H1 (cell line): ENCODE measurements at regions not wholly inside any gene's neighbourhood (a gene's known extent, or its start where the extent isn't known, plus 50 kb on each side); places are given as distances from the start of the nearest gene placed in this dataset.

Source experiments
- CTCF ChIA-PET: fragments of 300-600 bp; sonication (Branson Sonifier 250); formaldehyde crosslinking; loops from one replicate; lab custom pipeline; 2021; ENCODE audit not compliant: partially characterized antibody; lab: Charles Lee
- POLR2A ChIA-PET: fragments of 300-600 bp; sonication (Branson Sonifier 250); formaldehyde crosslinking; loops from one replicate; lab custom pipeline; 2021; ENCODE audit warnings: inconsistent platforms; ENCODE audit not compliant: partially characterized antibody; lab: Charles Lee
- DNase-seq, 2 experiments: peaks; one replicate each; pipeline versions ENCODE4 v3.0.0 to v3.0.0-alpha.2; 2010 to 2022; ENCODE audit warnings: low spot score in 2 of 2, low read depth in 1 of 2, mixed read lengths in 1 of 2
- FAIRE-seq: peaks from 2 replicates; lab custom pipeline; 2011; peaks lifted over from hg19 to GRCh38; lab: Jason Lieb, UNC
- H2AFZ ChIP-seq: 2 replicates; pipeline ENCODE4 v1.8.1; 2012; ENCODE audit warnings: low read length, inconsistent platforms
- H2AK5ac ChIP-seq: 2 replicates; pipeline ENCODE4 v1.6.1; 2013; ENCODE audit warnings: low read depth, low read length
- H2BK120ac ChIP-seq: replicated peaks from 2 replicates; pipeline ENCODE3; 2013; ENCODE audit warnings: low read depth, low read length, inconsistent platforms
- H2BK12ac ChIP-seq: 2 replicates; pipeline ENCODE4 v1.6.1; 2013; ENCODE audit warnings: low read depth, low read length
- H2BK15ac ChIP-seq: 2 replicates; pipeline ENCODE4 v1.6.1; 2013; ENCODE audit warnings: low read length
- H2BK20ac ChIP-seq: 2 replicates; pipeline ENCODE4 v1.6.1; 2013; ENCODE audit warnings: low read length
- H2BK5ac ChIP-seq: 2 replicates; pipeline ENCODE4 v1.6.1; 2013; ENCODE audit warnings: low read depth, low read length
- H3K14ac ChIP-seq: 2 replicates; pipeline ENCODE4 v1.6.1; 2013; ENCODE audit warnings: inconsistent platforms; ENCODE audit not compliant: insufficient read length
- H3K18ac ChIP-seq: 2 replicates; pipeline ENCODE4 v1.6.1; 2013; ENCODE audit warnings: low read length; ENCODE audit errors: extremely low read depth
- H3K23ac ChIP-seq: 2 replicates; pipeline ENCODE4 v1.6.1; 2013; ENCODE audit warnings: inconsistent platforms; ENCODE audit not compliant: insufficient read length
- H3K23me2 ChIP-seq: 2 replicates; pipeline ENCODE4 v1.6.1; 2013; ENCODE audit warnings: low read depth, low read length
- H3K27ac ChIP-seq: 2 replicates; pipeline ENCODE4 v1.6.1; 2011; ENCODE audit warnings: low read depth, low read length, inconsistent platforms
- H3K27me3 ChIP-seq, 4 experiments: replicated peaks in 1 of 4; 1 replicate in 1 of 4; 2 replicates in 3 of 4; pipeline versions ENCODE4 v1.6.1 to v1.8.1; 2011 to 2013; ENCODE audit warnings: low read length in 3 of 4, mild to moderate bottlenecking in 3 of 4, inconsistent platforms in 2 of 4, mixed read lengths in 2 of 4, moderate library complexity in 1 of 4; ENCODE audit not compliant: control insufficient read depth in 3 of 4, insufficient read depth in 3 of 4; ENCODE audit errors: extremely low read depth in 1 of 4
- H3K36me3 ChIP-seq, 4 experiments: 2 replicates each; pipeline versions ENCODE4 v1.6.1 to v1.8.1; 2011 to 2013; ENCODE audit warnings: mild to moderate bottlenecking in 4 of 4, low read length in 3 of 4, moderate library complexity in 2 of 4, control low read depth in 1 of 4, inconsistent platforms in 1 of 4; ENCODE audit not compliant: insufficient read depth in 4 of 4, control insufficient read depth in 2 of 4
- H3K4ac ChIP-seq: replicated peaks from 2 replicates; pipeline ENCODE3; 2013; ENCODE audit warnings: low read length, low read depth, mixed read lengths, inconsistent platforms; ENCODE audit not compliant: insufficient read length
- H3K4me1 ChIP-seq, 4 experiments: replicated peaks in 1 of 4; 1 replicate in 1 of 4; 2 replicates in 3 of 4; pipeline versions ENCODE4 v1.6.1 to v1.8.1; 2011 to 2013; ENCODE audit warnings: low read length in 3 of 4, inconsistent platforms in 2 of 4, mixed read lengths in 1 of 4; ENCODE audit not compliant: insufficient read depth in 4 of 4, control insufficient read depth in 3 of 4
- H3K4me2 ChIP-seq, 2 experiments: 2 replicates each; pipeline versions ENCODE4 v1.6.1 to v1.8.1; 2011 to 2013; ENCODE audit warnings: low read depth in 2 of 2, low read length in 2 of 2, control low read depth in 1 of 2, inconsistent platforms in 1 of 2, mild to moderate bottlenecking in 1 of 2; ENCODE audit not compliant: insufficient read depth in 1 of 2
- H3K4me3 ChIP-seq, 4 experiments: fragments of 200-600, 300-600 bp in 1 of 4; sonication (generic), shearing (Covaris generic), sonication (Bioruptor Twin) in 1 of 4; 2 replicates each; pipeline versions ENCODE4 v1.5.1 to v1.8.1; 2011 to 2016; ENCODE audit warnings: low read length in 4 of 4, low read depth in 3 of 4, control low read depth in 2 of 4, inconsistent platforms in 2 of 4, mild to moderate bottlenecking in 2 of 4, mixed read lengths in 1 of 4, moderate library complexity in 1 of 4; ENCODE audit not compliant: insufficient read depth in 2 of 4; ENCODE audit errors: extremely low read depth in 1 of 4
- H3K56ac ChIP-seq: replicated peaks from 2 replicates; pipeline ENCODE3; 2013; ENCODE audit warnings: low read depth, mild to moderate bottlenecking, mixed read lengths, low read length, inconsistent platforms; ENCODE audit not compliant: insufficient read length
- H3K79me1 ChIP-seq: 2 replicates; pipeline ENCODE4 v1.6.1; 2013; ENCODE audit warnings: low read depth, low read length, control low read depth
- H3K79me2 ChIP-seq, 2 experiments: 2 replicates each; pipeline versions ENCODE4 v1.6.1 to v1.8.1; 2012 to 2013; ENCODE audit warnings: low read length in 2 of 2, mild to moderate bottlenecking in 2 of 2, inconsistent platforms in 1 of 2; ENCODE audit not compliant: insufficient read depth in 2 of 2, control insufficient read depth in 1 of 2
- H3K9ac ChIP-seq, 4 experiments: replicated peaks in 1 of 4; 1 replicate in 1 of 4; 2 replicates in 3 of 4; pipeline versions ENCODE4 v1.6.1 to v1.8.1; 2011 to 2013; ENCODE audit warnings: low read depth in 3 of 4, low read length in 3 of 4, control low read depth in 2 of 4, mild to moderate bottlenecking in 2 of 4, moderate library complexity in 2 of 4, inconsistent platforms in 1 of 4; ENCODE audit errors: extremely low read depth in 1 of 4
- H3K9me3 ChIP-seq, 2 experiments: 2 replicates each; pipeline versions ENCODE4 v1.6.1 to v1.8.1; 2012 to 2013; ENCODE audit warnings: mild to moderate bottlenecking in 2 of 2, moderate library complexity in 2 of 2, control low read depth in 1 of 2, inconsistent platforms in 1 of 2, low read depth in 1 of 2, low read length in 1 of 2, mixed read lengths in 1 of 2; ENCODE audit not compliant: insufficient read depth in 2 of 2
- H4K20me1 ChIP-seq, 2 experiments: replicated peaks in 1 of 2; 2 replicates each; pipeline versions ENCODE3 to v1.8.1; 2011 to 2013; ENCODE audit warnings: inconsistent platforms in 2 of 2, low read length in 2 of 2, mild to moderate bottlenecking in 1 of 2; ENCODE audit not compliant: insufficient read depth in 2 of 2, control insufficient read depth in 1 of 2
- H4K5ac ChIP-seq: 2 replicates; pipeline ENCODE4 v1.6.1; 2013; ENCODE audit warnings: low read length, low read depth, mixed read lengths, inconsistent platforms; ENCODE audit not compliant: insufficient read length
- H4K8ac ChIP-seq: 2 replicates; pipeline ENCODE4 v1.8.0; 2013; ENCODE audit warnings: mild to moderate bottlenecking, moderate library complexity, low read length, inconsistent platforms; ENCODE audit not compliant: insufficient read depth; ENCODE audit errors: extremely low read depth
- H4K91ac ChIP-seq: replicated peaks from 2 replicates; pipeline ENCODE3; 2013; ENCODE audit warnings: low read length, mixed read lengths, inconsistent platforms; ENCODE audit not compliant: insufficient read length
- CBX5 ChIP-seq: fragments of 300-800, 300-1000 bp; sonication (generic); IDR thresholded peaks from 2 replicates; pipeline ENCODE4 v1.7.1; 2016; ENCODE audit warnings: antibody characterized with exemption, low read length, low read depth
- EGR1 ChIP-seq: IDR thresholded peaks from 2 replicates; pipeline ENCODE4 v1.6.1; 2011; ENCODE audit warnings: low read depth, low read length, borderline replicate concordance
- HDAC6 ChIP-seq: IDR thresholded peaks from one replicate; pipeline ENCODE4 v1.7.1; 2012; ENCODE audit warnings: low read depth, mild to moderate bottlenecking, inconsistent platforms, low read length, moderate library complexity
- MAX ChIP-seq: IDR thresholded peaks from 2 replicates; pipeline ENCODE4 v1.6.1; 2012; ENCODE audit warnings: inconsistent platforms
- POU5F1 ChIP-seq: IDR thresholded peaks from 2 replicates; pipeline ENCODE4 v1.6.1; 2011; ENCODE audit warnings: low read depth, mild to moderate bottlenecking, low read length, moderate library complexity
- SP1 ChIP-seq: IDR thresholded peaks from 2 replicates; pipeline ENCODE4 v1.6.1; 2011; ENCODE audit warnings: low read depth, low read length
- TBP ChIP-seq: IDR thresholded peaks from 2 replicates; pipeline ENCODE4 v1.6.1; 2011; ENCODE audit warnings: low read depth, low read length, improper control_type of control experiment
- TCF12 ChIP-seq: IDR thresholded peaks from 2 replicates; pipeline ENCODE4 v1.6.1; 2011; ENCODE audit warnings: low read depth, mild to moderate bottlenecking, low read length

- no peak overlapping the region for H3K4ac ChIP-seq
Observed at GRCh38 chr2:153228904-153229303, 249.7 kb downstream of the RPRM start.

More at GRCh38 chr2:153228904-153229303, 249.7 kb downstream of the RPRM start:
- Histone ChIP-seq H4K20me1 (no peaks in the 10 kb centered on the region), H3K9ac (no peak overlapping the region), H4K91ac (no peak overlapping the region), H2AFZ (no peak overlapping the region), H3K27me3 (no peaks in the 10 kb centered on the region), H3K79me1 (no peaks in the 10 kb centered on the region), H4K5ac (no peak overlapping the region), H3K27ac (no peak overlapping the region), H3K4me2 (no peak overlapping the region), H4K8ac (no peak overlapping the region), H2BK120ac (no peak overlapping the region), H2BK5ac (no peak overlapping the region), H3K23ac (no peak overlapping the region), H2BK15ac (no peak overlapping the region), H3K4me1 (no peaks in the 10 kb centered on the region), H3K18ac (no peak overlapping the region), H3K56ac (no peak overlapping the region), H3K4me3 (no peak overlapping the region), H2BK20ac (no peak overlapping the region), H2AK5ac (no peak overlapping the region), H3K9me3 (peaks cover 4% of the 10 kb centered on the region in 2 experiments; a peak in 2 of 4 replicates), H3K14ac (no peak overlapping the region), H3K36me3 (no peaks in the 10 kb centered on the region), H2BK12ac (no peak overlapping the region), H3K79me2 (no peaks in the 10 kb centered on the region), H3K23me2 (no peaks in the 10 kb centered on the region)
- DNase-seq = no peak
- ChIA-PET CTCF (interaction anchor here (0.8 to 1.3 kb wide), 3 partner anchors 9 to 103 kb away, joined by 3 to 4 read pairs (median 3); no protein-coding TSS in a partner anchor), POLR2A (no interaction called here)
- no peak for TF ChIP-seq MAX
- no peak for TF ChIP-seq SP1
- no peak for TF ChIP-seq TBP
- TF ChIP-seq CBX5 = no peak
- TF ChIP-seq HDAC6 = no peak
- TF ChIP-seq EGR1 = no peak
- TF ChIP-seq POU5F1 = no peak
- no peak for TF ChIP-seq TCF12
- FAIRE-seq = no peak
